ENCODE measurements at regions not wholly inside any gene's neighbourhood (a gene's known extent, or its start where the extent isn't known, plus 50 kb on each side); places are given as distances from the start of the nearest gene placed in this dataset.
"Not testable (repeated sequence)": the region's sequence is repeated elsewhere in the genome, so short reads cannot be mapped to it uniquely, and the experiment has no call there.

DNA sequence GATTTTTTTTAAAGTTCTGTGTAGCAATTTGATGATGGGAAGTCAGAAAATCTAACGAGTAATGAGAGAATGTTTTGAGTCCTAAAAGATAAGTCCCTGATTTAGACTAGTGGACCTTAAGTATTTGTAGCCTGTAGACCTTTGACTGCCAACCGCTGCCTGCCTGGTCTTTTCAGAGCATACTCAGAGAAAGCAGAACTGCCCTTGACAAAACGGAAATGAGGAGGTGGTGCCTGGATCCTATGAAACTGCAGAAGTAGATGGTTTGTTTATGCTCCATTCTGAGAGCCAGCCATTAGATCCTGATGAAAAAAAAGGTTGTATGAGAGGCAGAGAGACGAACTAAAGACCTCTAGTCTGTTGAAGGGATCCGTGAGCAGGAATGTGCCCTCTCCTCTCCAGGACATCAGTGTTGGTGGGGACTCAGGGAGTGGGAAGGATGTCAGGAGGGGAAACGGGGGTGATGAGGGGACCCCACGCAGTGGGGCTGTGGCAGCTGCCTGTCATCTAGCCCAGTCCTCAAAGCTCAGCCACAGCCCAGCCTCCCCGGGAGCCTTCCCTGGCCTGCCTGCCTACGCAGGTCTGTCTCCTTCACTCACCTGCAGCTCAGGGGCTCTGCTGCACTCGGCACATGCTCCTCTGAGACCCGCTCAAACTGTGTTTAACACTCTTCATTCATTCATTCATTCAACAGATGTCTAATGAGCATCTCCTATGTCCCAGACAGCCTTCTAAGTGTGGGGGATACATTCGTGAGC lies 447.5 kb downstream of the AACS start:
- no peak for DNase-seq

DNA sequence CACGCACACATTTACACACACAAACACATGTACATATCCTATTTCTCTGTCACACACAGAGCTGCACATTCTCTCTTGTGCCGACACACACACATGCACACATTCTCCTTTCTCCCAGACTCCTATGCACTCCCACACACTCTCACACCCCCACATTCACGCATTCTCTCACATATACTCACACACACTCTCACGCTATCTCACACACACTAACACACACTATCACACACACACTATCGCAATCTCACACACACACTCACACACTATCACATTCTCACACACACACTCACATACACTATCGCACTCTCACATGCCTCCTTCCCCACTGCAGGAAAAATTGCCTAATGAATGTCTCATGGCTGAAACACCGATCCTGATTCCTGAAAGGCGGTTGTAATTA lies 450.7 kb downstream of the AACS start:
- DNase-seq, result no peak

DNA sequence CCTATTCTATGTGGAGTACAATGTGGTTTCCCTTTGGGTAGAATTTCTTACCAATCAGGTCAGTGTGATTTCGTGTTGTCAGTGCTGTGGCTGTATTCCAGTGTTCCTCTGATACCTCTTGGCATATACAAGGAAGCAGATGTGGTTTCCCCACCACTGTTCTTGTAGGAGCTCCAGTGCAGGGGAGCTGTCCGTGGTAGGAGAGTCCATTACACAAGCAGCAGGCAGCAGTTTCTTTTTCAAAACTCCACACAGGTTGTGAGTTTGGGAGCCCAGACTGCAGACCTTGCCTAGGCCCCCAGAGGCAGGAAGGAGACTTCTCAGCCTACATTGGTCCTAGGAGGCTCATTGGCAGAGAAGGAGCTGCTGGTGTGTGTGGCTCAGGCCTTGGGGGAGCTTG lies 452.8 kb downstream of the AACS start:
- no peak for DNase-seq

DNA sequence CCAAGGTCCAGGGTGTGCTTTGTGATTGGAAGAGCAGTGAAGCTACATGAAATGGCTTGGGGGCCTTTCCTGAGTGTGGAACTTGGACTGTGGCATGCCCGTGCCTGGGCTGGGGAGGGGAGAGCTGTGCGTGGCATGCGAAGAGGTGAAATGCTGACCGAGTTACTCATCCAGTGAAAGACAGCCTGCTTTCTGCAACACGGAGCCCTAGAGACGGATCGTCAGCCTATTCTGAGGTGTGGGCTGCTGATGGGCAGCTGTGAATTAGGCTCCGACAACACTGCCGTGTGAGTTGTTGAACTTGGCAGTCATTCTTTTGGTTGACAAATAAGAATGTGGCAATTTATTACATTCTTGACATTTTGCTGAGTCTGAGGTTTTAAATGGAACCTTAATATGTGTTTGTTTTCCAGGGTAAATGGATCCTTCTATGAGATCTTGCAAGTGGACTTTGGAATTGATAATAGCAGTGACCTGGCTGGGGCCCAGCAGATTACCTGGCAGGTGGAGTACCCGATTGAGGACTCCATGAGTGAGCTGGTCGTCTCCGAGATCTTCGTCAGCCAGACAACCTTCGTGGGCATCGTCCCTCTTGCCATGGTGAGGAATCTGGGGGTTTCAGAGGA lies 453.9 kb downstream of the AACS start:
- DNase-seq, result no peak

DNA sequence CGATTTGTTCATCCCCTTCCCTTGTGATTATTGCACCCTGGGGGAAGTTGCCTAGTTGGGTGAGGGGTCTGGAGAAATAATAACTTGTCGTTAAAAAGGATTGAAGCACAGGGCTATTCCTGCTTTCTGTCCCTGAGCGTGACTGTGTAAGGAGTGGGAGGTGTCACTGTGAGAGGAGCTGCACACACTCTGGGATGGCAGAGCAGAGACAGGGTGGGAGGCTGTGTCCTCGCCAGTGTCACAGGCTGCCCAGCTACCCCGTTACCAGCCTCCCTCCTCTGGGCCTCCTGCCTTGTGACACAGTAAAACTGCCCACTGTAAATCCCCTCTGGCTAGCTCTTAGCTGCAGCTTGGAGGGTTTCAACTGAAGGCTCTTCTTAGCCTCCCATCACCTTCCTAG lies 460.6 kb downstream of the AACS start:
- no peak for DNase-seq

DNA sequence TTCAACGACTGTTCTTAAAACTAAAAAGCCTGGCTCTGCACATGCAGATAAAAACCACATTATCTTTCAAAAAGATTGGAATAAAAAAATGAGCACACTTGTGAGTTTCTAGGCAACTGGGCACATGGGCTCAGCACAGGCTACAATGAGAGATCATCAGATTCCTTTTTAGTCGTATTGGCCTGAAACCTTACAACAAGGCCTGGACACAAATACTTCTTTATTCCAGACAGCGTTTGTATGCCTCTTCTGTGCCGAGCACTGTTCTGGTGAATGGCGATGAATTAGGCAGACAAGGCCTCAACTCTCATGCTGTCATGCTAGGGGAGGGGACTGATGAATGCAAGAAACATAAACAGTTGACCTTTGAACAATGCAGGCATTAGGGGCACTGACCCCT lies 463.0 kb downstream of the AACS start:
- no peak for DNase-seq

DNA sequence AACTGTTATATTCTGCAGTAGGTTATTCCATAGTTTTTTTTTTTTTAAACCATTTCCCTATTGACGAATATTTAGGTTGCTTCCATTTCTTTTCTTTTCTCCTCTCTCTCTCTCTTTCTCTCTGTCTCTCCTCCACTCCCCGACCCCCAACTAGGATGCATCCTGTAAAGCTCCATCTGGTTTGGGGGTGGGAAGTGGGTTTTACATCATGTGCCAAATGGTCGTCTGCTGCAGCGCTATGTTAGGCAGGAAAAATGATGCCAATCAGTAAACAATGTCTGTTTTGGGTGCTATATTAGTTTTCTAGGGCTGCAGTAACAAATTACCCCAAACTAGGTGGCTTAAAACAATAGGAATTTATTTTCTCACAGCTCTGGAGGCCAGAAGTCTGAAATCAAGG lies 465.0 kb downstream of the AACS start:
- DNase-seq, result no peak

DNA sequence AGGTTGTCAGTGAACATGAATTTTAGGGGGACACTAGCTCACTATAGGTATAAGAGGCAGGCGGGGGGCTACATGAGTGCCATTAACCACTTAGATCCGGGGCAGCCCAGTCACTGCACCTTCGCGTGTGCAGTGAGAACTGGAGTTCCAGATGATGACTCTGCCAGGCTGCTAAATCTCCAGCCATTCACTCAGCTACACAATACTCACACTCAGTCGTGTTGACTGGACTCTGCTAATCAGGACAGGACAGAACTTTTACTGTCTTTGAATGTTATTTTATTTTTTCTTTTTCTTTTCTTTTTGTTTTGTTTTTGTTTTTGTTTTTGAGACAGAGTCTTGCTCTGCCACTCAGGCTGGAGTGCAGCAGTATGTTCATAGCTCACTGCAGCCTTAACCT lies 465.6 kb downstream of the AACS start:
- DNase-seq, result no peak

DNA sequence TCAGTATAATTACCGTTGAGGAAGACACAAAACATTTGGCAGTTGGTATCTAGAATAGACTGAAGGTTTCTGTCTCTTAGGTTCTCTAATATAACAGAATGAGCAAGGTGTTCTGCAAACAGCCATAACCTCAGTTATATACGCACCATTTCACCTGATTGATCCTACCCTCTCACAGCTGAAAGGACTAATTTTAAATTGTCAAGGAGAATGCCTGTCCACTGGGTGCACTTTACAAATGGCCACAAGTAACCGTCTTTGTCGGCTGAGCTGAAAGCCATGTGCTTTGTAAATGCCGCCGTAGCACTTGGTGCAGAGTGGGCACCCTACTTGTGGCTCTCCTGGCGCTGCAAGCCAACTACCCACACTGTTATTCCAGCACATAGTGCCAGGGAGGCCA lies 466.3 kb downstream of the AACS start:
- no peak for DNase-seq

DNA sequence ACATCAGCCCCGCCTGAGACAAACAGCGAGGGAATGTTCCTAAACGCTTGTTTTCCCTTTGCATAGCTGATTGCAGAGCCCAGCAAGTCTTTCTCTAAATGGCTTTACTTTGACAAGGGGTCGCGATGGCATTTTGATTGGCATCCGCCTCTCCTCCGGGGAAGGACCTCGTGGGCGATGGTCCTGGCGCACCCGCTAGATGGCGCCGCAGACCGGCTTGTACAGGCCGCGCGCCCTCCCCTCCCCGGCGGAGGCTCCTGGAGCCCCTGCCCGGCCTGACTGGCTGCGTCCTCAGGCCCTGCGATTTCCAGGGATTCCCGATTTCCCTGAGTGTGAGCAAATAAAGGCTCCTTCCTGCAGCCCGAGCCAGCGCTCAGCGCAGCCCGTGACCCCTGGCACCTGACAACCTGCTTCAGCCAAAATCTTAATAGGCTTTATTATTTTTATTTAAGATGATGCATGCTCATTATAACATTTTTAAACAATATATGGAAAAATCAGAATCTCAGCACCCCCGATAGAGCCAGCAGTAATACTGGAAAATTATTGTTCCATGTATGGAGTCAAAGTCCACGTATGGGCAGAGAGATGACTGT lies 468.3 kb downstream of the AACS start:
- DNase-seq, result no peak

DNA sequence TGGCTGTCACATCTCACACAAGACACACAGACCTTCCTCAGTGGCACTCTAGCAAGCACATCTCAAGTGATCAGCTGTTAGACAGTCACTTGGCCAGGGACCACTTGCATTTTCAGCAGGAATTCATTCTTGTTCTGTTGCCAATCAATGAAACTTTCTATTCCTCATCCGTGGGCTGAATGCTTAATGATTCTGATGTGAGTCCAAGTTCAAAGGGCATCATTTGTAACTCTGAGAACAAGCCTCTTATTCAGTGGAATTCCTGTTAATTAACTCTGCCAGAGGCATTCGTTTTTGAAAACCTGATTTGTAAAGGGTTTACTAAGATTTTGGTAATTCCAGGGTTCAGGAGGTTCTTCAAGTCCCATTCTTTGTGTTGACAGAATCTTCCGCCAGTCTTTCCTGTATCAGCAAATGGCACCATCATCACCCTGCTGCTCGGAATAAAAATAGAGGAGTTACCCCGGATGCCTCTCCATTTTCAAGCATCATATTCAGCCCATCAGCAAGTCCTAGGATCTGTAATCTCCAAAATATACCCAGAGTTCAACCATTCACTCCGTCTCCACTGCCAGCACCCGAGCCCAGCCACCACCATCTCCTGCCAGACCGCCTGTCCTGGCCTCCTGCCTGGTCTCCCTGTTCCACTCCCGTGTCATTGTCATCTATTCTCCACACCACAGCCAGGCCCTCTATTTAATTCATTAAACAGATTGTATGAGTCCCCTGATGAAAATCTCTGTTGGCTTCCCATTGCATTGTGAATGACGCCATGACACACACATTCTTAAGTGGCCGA lies 473.4 kb downstream of the AACS start:
- no peak for DNase-seq

DNA sequence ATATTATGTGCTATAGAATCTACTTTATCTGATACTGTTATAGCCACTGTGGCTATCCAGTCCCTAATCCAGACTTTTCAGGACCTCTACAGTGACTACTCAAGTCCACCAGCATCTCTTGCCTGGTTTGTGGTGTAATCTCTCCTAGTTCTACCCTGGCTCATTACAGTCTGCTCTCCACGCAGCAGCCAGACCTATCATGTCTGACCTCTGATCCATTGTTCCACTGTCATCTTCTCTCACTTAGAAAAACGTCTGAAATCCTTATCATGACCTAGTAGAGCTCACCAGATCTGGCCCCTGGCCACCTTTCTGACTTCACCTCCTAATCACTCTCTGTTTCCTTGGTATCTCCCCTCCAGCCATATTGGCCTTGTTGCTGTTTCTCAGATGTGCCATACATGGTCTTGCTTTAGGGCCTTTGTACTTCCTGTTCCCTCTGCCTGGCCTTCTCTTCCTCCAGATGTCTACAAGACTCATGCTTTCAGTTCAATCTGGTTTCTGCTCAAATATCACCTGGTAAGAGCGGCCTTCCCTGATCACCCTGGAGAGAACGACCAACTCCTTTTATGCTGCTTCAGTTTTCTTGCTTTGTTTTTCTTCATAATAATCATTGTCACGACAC lies 475.5 kb downstream of the AACS start:
- no peak for DNase-seq

DNA sequence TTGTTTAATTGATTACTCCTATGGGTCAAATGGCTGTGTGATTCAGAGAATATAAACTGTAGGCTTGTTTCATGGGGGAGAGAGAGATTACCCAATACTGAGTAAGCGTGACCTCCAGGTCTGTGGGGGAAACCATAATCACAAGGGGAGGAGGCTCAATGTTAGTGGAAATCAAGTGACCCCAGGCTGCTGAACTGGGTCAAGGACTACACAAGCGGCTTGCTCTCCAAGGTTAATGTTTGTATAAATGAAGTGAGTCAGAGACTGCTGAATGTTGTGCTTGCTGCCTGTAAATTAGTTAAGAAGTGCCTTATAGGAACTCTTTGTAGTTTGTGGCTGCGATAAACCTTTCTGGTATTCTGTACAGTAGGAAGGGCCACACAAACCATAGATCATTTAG lies 479.7 kb downstream of the AACS start:
- DNase-seq, result no peak

DNA sequence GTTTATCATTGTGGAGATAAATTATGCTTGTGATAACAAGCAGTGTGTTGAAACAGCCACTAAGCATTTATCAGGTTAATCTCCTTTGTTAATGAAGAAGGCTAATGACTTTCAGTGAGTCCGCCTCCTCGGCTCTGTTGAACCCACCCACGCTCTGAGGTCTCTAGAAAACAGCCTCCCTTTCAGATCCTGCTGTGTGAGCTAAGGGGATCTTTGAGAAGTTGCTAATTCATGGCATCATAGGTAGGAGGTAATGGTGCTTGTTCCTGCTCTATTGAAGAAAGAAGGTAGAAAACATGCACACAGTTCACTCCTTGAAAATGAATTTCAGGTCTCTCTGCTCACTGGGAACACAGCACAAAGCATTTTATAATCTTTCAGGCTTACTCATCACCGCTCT lies 483.9 kb downstream of the AACS start:
- DNase-seq, result no peak

DNA sequence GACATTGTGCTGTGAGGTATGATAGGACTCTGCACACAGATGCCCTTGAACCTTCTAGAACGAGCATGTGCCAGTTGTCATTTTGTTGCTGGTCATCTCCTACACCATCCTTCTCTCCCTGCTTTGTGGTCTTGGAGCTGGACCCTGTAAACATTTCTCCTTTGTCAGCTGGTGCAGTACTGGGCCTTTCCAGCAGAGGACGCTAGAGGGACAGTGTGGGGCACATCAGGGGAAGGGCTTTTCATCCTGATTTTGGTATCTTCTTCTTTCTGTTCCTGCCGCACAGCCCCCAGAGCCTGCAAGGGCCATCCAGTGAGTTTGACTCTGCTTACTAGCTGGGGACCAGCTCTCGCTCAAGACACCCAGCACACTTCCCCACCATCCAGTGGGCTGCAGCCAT lies 484.6 kb downstream of the AACS start:
- no peak for DNase-seq

DNA sequence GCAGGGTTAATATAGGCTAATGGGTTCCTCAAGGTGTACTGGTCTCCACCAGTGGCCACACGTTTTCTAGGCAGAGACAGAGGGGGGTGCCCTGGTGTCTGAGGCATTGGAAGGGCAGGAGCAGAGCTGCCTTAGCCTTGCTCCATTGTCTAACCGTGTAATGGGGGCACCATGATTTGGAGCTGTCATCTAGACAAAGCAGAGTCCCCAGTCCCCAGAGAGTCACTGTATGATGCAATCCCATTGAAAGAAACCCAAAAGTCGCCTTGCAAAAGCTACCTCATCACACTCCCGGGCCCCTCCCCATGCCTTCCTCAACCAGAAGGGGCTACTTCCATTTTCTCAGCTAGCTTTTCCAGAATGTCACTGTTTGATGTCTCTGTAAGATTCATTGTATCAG lies 487.1 kb downstream of the AACS start:
- no peak for DNase-seq

DNA sequence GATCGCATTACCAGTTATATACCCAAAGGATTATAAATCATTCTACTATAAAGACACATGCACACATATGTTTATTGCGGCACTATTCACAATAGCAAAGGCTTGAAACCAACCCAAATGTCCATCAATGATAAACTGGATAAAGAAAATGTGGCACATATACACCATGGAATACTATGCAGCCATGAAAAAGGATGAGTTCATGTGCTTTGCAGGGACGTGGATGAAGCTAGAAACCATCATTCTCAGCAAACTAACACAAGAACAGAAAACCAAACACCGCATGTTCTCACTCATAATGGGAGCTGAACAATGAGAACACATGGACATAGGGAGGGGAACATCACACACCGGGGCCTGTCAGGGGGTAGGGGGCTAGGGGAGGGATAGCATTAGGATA lies 495.8 kb downstream of the AACS start:
- not testable (repeated sequence) for DNase-seq

DNA sequence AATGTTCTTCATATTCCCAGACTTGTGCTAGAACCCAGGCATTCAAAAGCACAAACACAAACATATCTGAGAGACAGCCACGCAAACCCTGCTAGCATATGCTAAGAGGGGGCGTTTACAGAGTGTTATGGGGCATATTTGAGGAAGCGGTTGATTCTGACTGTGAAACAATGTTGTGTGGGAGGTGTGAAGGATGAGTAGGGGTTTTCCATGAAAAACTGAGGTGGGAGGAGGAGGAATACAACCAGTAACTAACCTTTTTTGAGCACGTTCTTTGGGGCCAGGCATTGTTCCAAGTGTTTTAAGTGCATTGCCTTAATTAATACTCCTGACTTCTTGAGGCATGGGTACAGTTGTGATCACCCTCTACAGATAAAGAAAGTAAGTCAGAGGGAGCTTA lies 499.5 kb downstream of the AACS start:
- no peak for DNase-seq

DNA sequence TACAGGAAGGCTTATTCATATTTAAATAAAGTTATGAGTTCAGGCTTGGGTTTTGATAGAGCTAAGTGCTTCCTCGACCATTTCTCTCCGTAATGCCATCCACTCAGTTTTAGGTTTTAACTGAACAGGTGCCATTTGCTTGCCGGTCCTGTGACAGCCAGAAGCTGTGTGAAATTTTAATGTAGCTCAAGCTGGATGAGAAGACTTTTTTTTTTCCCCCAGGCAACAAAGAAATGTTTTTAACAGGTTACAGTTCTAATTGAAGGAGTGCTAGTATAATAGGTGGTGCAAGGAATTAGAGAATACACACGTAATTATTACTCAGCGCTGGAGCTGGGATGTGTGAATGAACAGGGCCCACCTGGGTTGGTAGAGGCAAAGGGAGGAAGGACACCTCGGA lies 502.3 kb downstream of the AACS start:
- DNase-seq, result no peak

DNA sequence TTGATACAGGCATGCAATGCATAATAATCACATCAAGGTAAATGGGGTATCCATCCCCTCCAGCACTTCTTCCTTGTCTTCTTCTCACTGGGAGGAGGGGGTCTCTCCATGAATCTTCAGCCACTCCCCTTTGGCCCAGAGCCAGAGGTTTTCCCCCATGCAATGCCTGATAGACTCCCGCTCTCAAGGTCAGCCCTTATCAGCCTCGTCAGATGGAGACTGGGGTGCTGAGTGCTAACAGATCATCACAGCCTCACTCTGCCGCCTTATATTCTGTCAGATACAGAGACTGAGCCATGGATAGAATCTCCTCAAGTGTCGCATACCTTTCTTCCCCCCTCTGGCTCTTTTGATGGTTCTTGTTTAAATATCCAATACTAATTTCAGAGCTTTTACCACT lies 503.1 kb downstream of the AACS start:
- no peak for DNase-seq

DNA sequence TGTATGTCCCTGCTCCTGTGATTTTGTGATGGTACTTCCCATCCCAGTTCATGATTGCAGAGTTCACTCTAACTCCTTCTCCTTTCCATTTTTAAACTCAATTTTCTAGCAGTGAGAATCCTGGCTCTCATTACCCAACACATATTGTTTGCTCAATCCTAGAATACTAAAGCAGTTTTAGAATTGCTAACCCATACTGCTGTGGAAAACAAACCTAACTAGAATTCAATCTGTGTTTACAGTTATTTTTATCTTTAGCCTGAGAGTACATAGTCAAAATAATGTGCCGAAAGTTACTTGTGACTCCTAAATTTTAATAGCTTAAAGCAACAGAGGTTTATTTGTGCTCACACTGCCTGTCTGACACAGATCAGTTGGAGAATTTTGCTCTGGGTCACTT lies 508.0 kb downstream of the AACS start:
- DNase-seq, result no peak

DNA sequence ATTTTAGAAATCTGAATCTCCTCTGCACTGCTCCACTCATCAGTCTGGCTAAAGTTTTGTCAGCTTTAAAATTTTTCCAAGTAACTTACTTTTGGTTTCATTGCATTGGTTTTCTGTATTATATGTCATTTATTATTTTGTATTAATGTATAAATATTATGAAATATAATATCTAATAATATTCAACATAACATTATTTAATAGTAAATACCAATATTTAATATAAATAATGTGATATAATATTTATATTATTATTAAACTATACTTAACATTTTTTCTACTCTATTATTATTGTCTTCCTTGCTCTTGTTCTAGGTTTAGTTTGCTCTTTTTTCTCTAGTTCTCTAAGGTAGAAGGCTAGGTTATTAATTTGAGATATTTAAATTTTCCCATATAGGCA lies 512.1 kb downstream of the AACS start:
- DNase-seq, result no peak

DNA sequence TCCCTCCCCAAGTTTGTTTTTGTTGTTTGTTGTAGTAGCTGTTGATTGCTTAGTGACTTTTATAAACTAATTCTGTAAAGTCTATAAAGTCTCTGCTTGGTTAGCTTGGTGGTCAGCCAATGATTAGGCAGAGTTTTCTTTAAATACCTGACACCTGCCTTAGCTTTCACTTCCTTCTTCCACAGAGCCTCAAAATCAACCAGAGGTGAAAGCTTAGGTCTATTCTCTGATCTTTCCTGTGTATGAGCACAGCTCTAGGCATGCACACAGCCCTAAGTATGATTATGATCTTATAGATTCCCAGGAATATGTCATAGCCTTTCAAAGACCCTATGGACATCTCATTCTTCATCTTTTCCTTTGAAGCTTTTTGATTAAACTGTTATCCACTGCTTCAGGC lies 514.7 kb downstream of the AACS start:
- DNase-seq, result no peak
